ENCODE measurements at regions not wholly inside any gene's neighbourhood (a gene's known extent, or its start where the extent isn't known, plus 50 kb on each side); places are given as distances from the start of the nearest gene placed in this dataset.

DNA sequence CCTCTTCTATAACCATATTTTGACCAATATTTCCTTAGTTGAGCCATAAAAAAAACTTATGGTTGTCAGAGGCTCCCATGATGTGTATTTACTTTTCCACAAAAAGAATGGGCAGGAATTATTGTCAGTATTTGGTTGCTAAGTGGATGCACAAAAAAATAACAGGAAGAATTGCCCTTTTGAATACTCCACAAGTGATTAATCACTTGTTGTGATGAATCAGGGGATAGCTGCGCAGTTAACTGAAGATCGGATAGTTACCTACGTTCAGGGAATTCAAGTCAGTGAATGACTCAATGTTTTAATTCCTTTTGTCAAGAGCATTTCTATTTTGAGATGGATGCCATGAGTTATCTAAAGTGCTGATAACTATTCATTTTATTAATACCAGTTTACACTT, 785.2 kb upstream of the B3GALT2 start (continued):
- TF ChIP-seq CCNT2 (IDR thresholded peaks at IDR 0.05; ENCODE audit: borderline replicate concordance, extremely low read depth, insufficient read length, low read depth, low read length) = no peak
- no peak for TF ChIP-seq PML (IDR thresholded peaks at IDR 0.05; ENCODE audit: low read length)
- TF ChIP-seq ARHGAP35 (IDR thresholded peaks at IDR 0.05; ENCODE audit: partially characterized antibody) = no peak
- TF ChIP-seq, protein P1, sequence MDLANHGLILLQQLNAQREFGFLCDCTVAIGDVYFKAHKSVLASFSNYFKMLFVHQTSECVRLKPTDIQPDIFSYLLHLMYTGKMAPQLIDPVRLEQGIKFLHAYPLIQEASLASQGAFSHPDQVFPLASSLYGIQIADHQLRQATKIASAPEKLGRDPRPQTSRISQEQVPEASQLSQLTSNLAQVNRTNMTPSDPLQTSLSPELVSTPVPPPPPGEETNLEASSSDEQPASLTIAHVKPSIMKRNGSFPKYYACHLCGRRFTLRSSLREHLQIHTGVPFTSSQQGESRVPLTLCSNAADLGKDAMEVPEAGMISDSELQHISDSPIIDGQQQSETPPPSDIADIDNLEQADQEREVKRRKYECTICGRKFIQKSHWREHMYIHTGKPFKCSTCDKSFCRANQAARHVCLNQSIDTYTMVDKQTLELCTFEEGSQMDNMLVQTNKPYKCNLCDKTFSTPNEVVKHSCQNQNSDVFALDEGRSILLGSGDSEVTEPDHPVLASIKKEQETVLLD (IDR thresholded peaks at IDR 0.05) = no peak
- no peak for TF ChIP-seq ZNF143 (CRISPR knock-in tag; IDR thresholded peaks at IDR 0.05)
- no peak for TF ChIP-seq FOSL1 (tag; conservative IDR thresholded peaks at IDR 0.05)

GRCh38 chr1:193960499-193960898, 774.1 kb upstream of the B3GALT2 start:
- Histone ChIP-seq H2AFZ (ENCODE audit: low read depth, low read length) (no peak overlapping the region), H3K4me1 (replicated peaks in 1 of 2; ENCODE audit: control insufficient read depth in 2 of 2, insufficient read depth in 2 of 2, low read length in 2 of 2) (no peaks in the 10 kb centered on the region), H3K36me3 (ENCODE audit: control insufficient read depth, insufficient read depth, low read length) (no peaks in the 10 kb centered on the region), H3K79me2 (ENCODE audit: control insufficient read depth, insufficient read depth, low read length) (no peaks in the 10 kb centered on the region), H3K9me3 (replicated peaks; ENCODE audit: control insufficient read depth, insufficient read depth, low read depth, low read length) (peaks cover 3% of the 10 kb centered on the region; the same call in 1 of the 2 replicates), H3K9me1 (ENCODE audit: control insufficient read depth, insufficient read depth, low read length) (no peaks in the 10 kb centered on the region), H3K4me3 (no peak overlapping the region), H3K9ac (ENCODE audit: insufficient read depth in 1 of 2, low read depth in 2 of 2, low read length in 2 of 2) (no peak overlapping the region), H4K20me1 (replicated peaks; ENCODE audit: control insufficient read depth, insufficient read depth, low read length) (no peaks in the 10 kb centered on the region), H3K4me2 (ENCODE audit: insufficient read depth, low read length) (no peak overlapping the region), H3K27me3 (ENCODE audit: control insufficient read depth in 2 of 2, insufficient read depth in 2 of 2, low read length in 2 of 2) (no peaks in the 10 kb centered on the region), H3K27ac (ENCODE audit: extremely low read depth, low read depth, low read length) (no peak overlapping the region)
- ChIA-PET POLR2A (no interaction called here), CTCF (ENCODE audit: low intra/inter-chr PET ratio) (no interaction called here)
- FAIRE-seq = no peak
- no peak for ATAC-seq
- intact Hi-C loops (cut with micrococcal nuclease) = no loop called here
- BruUV-seq (replicated peaks) = no TSS peak
- 0% methylated on average over 1 of the region's 1 CpG for WGBS (ENCODE audit: insufficient coverage, low coverage, missing lambda C conversion rate)
- in situ Hi-C loops (cut with MboI) = no loop called here
- DNase-seq (ENCODE audit: extremely low read depth in 1 of 4, low spot score in 3 of 4) = no peak
- TF ChIP-seq ZNF76 (CRISPR knock-in tag; IDR thresholded peaks at IDR 0.05; ENCODE audit: borderline replicate concordance) (no peak), NFYB (IDR thresholded peaks at IDR 0.05; ENCODE audit: extremely low read depth, insufficient read length) (no peak), SMARCE1 (IDR thresholded peaks at IDR 0.05) (no peak), KHSRP (IDR thresholded peaks at IDR 0.05) (no peak), ADNP (tag; IDR thresholded peaks at IDR 0.05) (no peak), ZC3H8 (IDR thresholded peaks at IDR 0.05) (no peak), RBM39 (optimal IDR thresholded peaks at IDR 0.05; ENCODE audit: low read depth, low read length) (no peak), KDM4B (IDR thresholded peaks at IDR 0.05; ENCODE audit: borderline replicate concordance in 2 of 2, low read depth in 1 of 2) (no peak), RBM15 (IDR thresholded peaks at IDR 0.05; ENCODE audit: insufficient read depth, low read length) (no peak), ZKSCAN3 (CRISPR knock-in tag; IDR thresholded peaks at IDR 0.05) (no peak), SRSF3 (IDR thresholded peaks at IDR 0.05; ENCODE audit: insufficient read depth, low read length) (no peak), ETS1 (conservative IDR thresholded peaks at IDR 0.05; ENCODE audit: control insufficient read depth, low read depth, low read length) (no peak), HMGN3 (IDR thresholded peaks at IDR 0.05; ENCODE audit: borderline replicate concordance, extremely low read depth, insufficient read length, low read depth, low read length) (no peak), NELFE (IDR thresholded peaks at IDR 0.05; ENCODE audit: insufficient read depth, insufficient read length) (no peak)

All from K562 (cell line).